GM18909 (cell line): ENCODE measurements at regions not wholly inside any gene's neighbourhood (a gene's known extent, or its start where the extent isn't known, plus 50 kb on each side); places are given as distances from the start of the nearest gene placed in this dataset.
A peak's percentile ranks its signal among the peaks of the same experiment; 100 is the strongest.
"Not testable (repeated sequence)": the region's sequence is repeated elsewhere in the genome, so short reads cannot be mapped to it uniquely, and the experiment has no call there.

Source experiments
- ATAC-seq: cut with Tn5 transposase; IDR thresholded peaks from one replicate; pipeline ENCODE4 v1.9.1; 2021; ENCODE audit warnings: mild to moderate bottlenecking; ENCODE audit not compliant: unreplicated experiment, poor library complexity

- not testable (repeated sequence) for ATAC-seq
These were observed 144.0 kb downstream of the CCNG2 start for GRCh38 chr4:77300996-77301395.

GRCh38 chr4:77305766-77306165 is 148.8 kb downstream of the CCNG2 start:
- ATAC-seq, result no peak

GRCh38 chr4:77306496-77306895 is 149.5 kb downstream of the CCNG2 start:
- no peak for ATAC-seq

GRCh38 chr4:77308843-77309242 is 151.8 kb downstream of the CCNG2 start:
- peak; percentile 58 for ATAC-seq

DNA sequence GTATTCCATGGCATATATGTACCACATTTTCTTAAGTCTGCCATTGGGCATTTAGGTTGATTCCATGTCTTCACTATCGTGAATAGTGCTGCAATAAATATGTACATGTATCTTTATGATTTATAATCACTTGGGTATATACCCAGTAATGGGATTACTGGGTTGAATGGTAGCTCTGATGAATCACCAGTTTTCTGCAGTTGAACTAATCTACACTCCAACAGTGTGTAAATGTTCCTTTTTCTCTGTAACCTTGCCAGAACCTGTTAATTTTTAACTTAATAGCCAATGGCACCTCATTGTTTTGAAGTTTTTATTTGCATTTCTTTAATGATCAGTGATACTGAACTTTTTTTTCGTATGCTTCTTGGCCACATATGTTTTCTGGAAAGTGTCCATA is 152.5 kb downstream of the CCNG2 start:
- no peak for ATAC-seq

- no peak for ATAC-seq
These were observed 153.9 kb downstream of the CCNG2 start for GRCh38 chr4:77310931-77311330.

GRCh38 chr4:77314697-77315096 is 157.7 kb downstream of the CCNG2 start:
- ATAC-seq, result no peak

- no peak for ATAC-seq
These were observed 170.1 kb downstream of the CCNG2 start for GRCh38 chr4:77327151-77327550.

GRCh38 chr4:77332696-77333270 is 175.8 kb downstream of the CCNG2 start:
- ATAC-seq, result no peak

- ATAC-seq, result no peak
These were observed 179.6 kb downstream of the CCNG2 start for GRCh38 chr4:77336411-77337142.

- no peak for ATAC-seq
These were observed 185.3 kb downstream of the CCNG2 start for GRCh38 chr4:77342170-77342810.

DNA sequence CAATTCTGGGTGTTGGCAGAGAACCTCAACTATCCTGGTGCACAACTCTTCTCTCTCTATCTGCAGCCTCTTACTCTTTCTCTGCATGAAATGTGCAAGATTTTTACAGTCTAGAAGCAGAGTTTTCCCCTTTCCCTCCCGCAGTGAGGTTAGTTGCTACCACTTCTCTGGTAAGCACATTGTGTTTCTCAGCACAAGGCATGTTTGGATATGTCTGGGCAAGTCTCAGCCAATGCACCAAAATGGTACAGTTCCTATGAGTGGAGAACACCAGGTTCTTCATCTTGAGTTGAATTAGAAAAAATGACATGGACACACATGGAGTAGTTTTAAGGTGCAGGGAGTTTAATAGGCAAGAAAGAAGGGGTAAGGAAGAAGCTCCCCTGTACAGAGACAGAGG is 187.0 kb downstream of the CCNG2 start:
- no peak for ATAC-seq

DNA sequence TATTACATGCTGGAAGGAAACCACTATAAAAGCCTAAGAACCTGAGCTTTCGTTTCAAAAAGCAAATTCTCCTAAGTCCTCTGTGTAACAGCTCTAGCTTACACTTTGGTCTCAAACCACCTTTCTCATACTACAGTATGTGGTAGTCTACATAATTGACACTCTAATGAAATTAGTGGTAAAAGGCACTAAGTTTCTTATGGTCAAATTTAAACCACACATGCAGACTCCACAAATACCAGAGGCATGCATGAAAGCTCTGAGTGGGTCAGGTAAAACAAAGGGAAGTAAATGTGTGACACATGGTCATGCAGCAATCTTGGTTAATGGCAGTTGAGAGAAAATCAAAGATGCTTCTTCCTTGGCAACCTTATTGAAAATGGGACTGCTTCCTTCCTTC is 187.8 kb downstream of the CCNG2 start:
- ATAC-seq, result peak; percentile 76

- ATAC-seq, result peak; percentile 64
These were observed 190.5 kb downstream of the CCNG2 start for GRCh38 chr4:77347351-77347966.

GRCh38 chr4:77348815-77349214 is 191.8 kb downstream of the CCNG2 start:
- no peak for ATAC-seq

GRCh38 chr4:77349364-77349763 is 192.4 kb downstream of the CCNG2 start:
- no peak for ATAC-seq

DNA sequence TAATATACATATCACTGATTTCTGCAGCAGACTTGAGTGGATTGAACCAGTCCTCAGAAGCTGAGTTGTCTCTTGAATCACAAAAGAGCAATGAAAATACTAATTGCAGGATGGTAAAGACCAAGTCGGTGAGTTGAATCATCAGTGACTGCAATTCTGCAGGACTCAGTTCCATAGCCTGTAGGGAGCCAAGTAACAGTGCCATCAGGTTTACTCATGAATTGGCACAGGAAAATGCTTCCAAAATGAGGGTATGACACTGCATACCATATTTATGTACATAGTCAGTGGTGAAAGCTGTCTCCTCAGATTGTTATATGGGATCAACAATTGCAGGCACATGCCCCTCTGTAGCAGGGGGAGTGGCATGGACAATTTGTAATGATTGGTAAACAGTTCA is 192.8 kb downstream of the CCNG2 start:
- no peak for ATAC-seq

GRCh38 chr4:77352192-77352591 is 195.2 kb downstream of the CCNG2 start:
- no peak for ATAC-seq

- peak; percentile 49 for ATAC-seq
These were observed 196.8 kb downstream of the CCNG2 start for GRCh38 chr4:77353724-77354315.

DNA sequence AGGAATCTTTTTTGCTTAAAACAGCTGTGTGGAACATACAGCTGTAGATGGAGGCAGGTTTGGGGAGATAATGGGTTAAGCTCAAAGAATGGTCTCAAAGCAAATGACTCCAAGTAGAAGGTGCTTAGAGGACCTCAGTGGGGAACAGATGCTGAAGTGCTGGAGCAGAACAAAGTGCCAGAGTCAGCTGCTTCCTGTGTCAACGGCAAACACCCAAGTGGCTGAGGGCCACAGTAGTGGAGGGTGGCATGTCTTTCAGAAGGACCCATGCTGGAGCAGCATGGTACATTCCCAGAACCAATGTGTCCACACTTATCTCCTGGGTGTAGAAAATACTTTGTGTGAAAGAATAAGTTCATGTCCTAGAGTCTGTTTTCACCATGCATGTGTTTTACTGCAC is 197.5 kb downstream of the CCNG2 start:
- no peak for ATAC-seq

GRCh38 chr4:77355731-77356130 is 198.7 kb downstream of the CCNG2 start:
- no peak for ATAC-seq
